Thoracic aorta (tissue), 2 donors: ENCODE measurements at regions not wholly inside any gene's neighbourhood (a gene's known extent, or its start where the extent isn't known, plus 50 kb on each side); places are given as distances from the start of the nearest gene placed in this dataset.

ENCODE experiments used
- ATAC-seq: fragments of 150-250 bp; one replicate; pipeline ENCODE4 v1.8.0; 2017; ENCODE audit warnings: low read depth; ENCODE audit not compliant: insufficient number of reproducible peaks, low FRiP score
- DNase-seq: peaks from one replicate; pipeline ENCODE4 v3.0.0-alpha.2; 2020; ENCODE audit warnings: low spot score
- H3K27ac ChIP-seq, 2 donors: fragments of 200-600 bp; sonication (generic); 1 replicate in 1 of 2; 2 replicates in 1 of 2; pipeline ENCODE4 v1.5.1; 2016; ENCODE audit warnings: mild to moderate bottlenecking in 2 of 2, moderate library complexity in 2 of 2
- H3K27me3 ChIP-seq: fragments of 200-600 bp; sonication (generic); replicated peaks from 2 replicates; pipeline ENCODE4 v1.6.0; 2016; ENCODE audit warnings: mild to moderate bottlenecking; ENCODE audit not compliant: insufficient read depth
- H3K36me3 ChIP-seq: fragments of 200-600 bp; sonication (generic); one replicate; pipeline ENCODE4 v1.5.1; 2016
- H3K4me1 ChIP-seq, 2 donors: fragments of 200-600 bp; sonication (generic); 1 replicate in 1 of 2; 2 replicates in 1 of 2; pipeline versions ENCODE4 v1.5.1 to v1.6.0; 2016; ENCODE audit warnings: low read depth in 2 of 2, mild to moderate bottlenecking in 1 of 2; ENCODE audit not compliant: control insufficient read depth in 1 of 2
- H3K4me3 ChIP-seq: fragments of 200-600 bp; sonication (generic); 2 replicates; pipeline ENCODE4 v1.5.1; 2016; ENCODE audit warnings: mild to moderate bottlenecking
- H3K9me3 ChIP-seq: fragments of 200-600 bp; sonication (generic); 2 replicates; pipeline ENCODE4 v1.5.1; 2016
- CTCF ChIP-seq: fragments of 200-600 bp; sonication (generic); IDR thresholded peaks from one replicate; pipeline ENCODE4 v1.5.1; 2019; ENCODE audit warnings: antibody characterized with exemption

- no peak for ATAC-seq
- no peak for TF ChIP-seq CTCF
- no peak for DNase-seq
Measured at GRCh38 chr17:14997290-14997689, 267.8 kb downstream of the PMP22 start.

GRCh38 chr17:14986127-14986526, 279.0 kb downstream of the PMP22 start:
- H3K27me3 ChIP-seq, result no peaks in the 10 kb centered on the region
- H3K36me3 ChIP-seq, result no peaks in the 10 kb centered on the region
- H3K27ac ChIP-seq, result no peak overlapping the region
- no peak for TF ChIP-seq CTCF
- no peak overlapping the region for H3K4me3 ChIP-seq
- no peaks in the 10 kb centered on the region for H3K9me3 ChIP-seq
- no peaks in the 10 kb centered on the region for H3K4me1 ChIP-seq
- ATAC-seq (no peak), DNase-seq (no peak)

More at GRCh38 chr17:14997290-14997689, 267.8 kb downstream of the PMP22 start:
- H3K9me3 ChIP-seq, result no peaks in the 10 kb centered on the region
- no peaks in the 10 kb centered on the region for H3K36me3 ChIP-seq
- H3K27me3 ChIP-seq, result no peaks in the 10 kb centered on the region
- H3K4me1 ChIP-seq, result no peaks in the 10 kb centered on the region
- no peak overlapping the region for H3K27ac ChIP-seq
- no peak overlapping the region for H3K4me3 ChIP-seq

- Histone ChIP-seq H3K27ac (no peak overlapping the region), H3K36me3 (no peaks in the 10 kb centered on the region), H3K9me3 (no peaks in the 10 kb centered on the region), H3K4me3 (no peak overlapping the region), H3K27me3 (no peaks in the 10 kb centered on the region), H3K4me1 (no peaks in the 10 kb centered on the region)
- no peak for TF ChIP-seq CTCF
- DNase-seq, result no peak
- ATAC-seq, result no peak
Measured at GRCh38 chr17:14972844-14973243, 292.3 kb downstream of the PMP22 start.

GRCh38 chr17:14971054-14971453, 294.1 kb downstream of the PMP22 start:
- no peaks in the 10 kb centered on the region for H3K36me3 ChIP-seq
- no peak overlapping the region for H3K4me3 ChIP-seq
- H3K9me3 ChIP-seq, result no peaks in the 10 kb centered on the region
- ATAC-seq, result no peak
- no peak for TF ChIP-seq CTCF
- DNase-seq, result no peak
- H3K27ac ChIP-seq, result no peak overlapping the region
- H3K4me1 ChIP-seq, result no peaks in the 10 kb centered on the region
- no peaks in the 10 kb centered on the region for H3K27me3 ChIP-seq

- Histone ChIP-seq H3K9me3 (no peaks in the 10 kb centered on the region), H3K4me1 (no peaks in the 10 kb centered on the region), H3K36me3 (no peaks in the 10 kb centered on the region), H3K27me3 (no peaks in the 10 kb centered on the region), H3K27ac (no peak overlapping the region), H3K4me3 (no peak overlapping the region)
- DNase-seq, result no peak
- ATAC-seq, result no peak
- no peak for TF ChIP-seq CTCF
Measured at GRCh38 chr17:14959106-14959648, 305.9 kb downstream of the PMP22 start.
